ENCODE measurements at regions not wholly inside any gene's neighbourhood (a gene's known extent, or its start where the extent isn't known, plus 50 kb on each side); places are given as distances from the start of the nearest gene placed in this dataset.

GRCh38 chr2:14072338-14072737 is 560.2 kb upstream of the LRATD1 start:
- DNase-seq (ENCODE audit: low read depth, low spot score) (no peak), FAIRE-seq (no peak)
- Histone ChIP-seq H2AFZ (ENCODE audit: low read depth, low read length) (no peak overlapping the region), H3K4me1 (ENCODE audit: control insufficient read depth, extremely low read depth, insufficient read depth, low read length) (no peaks in the 10 kb centered on the region), H3K9ac (replicated peaks; ENCODE audit: extremely low read depth, insufficient read depth, low read length) (no peak overlapping the region), H3K9me1 (replicated peaks; ENCODE audit: control insufficient read depth, extremely low read depth, insufficient read depth, low read length) (no peaks in the 10 kb centered on the region), H3K79me2 (ENCODE audit: control insufficient read depth, insufficient read depth, low read length) (no peaks in the 10 kb centered on the region), H3K9me3 (replicated peaks; ENCODE audit: control insufficient read depth, insufficient read depth, low read length) (no peaks in the 10 kb centered on the region), H3K36me3 (ENCODE audit: control insufficient read depth in 2 of 2, extremely low read depth in 1 of 2, insufficient read depth in 2 of 2, low read length in 2 of 2) (no peaks in the 10 kb centered on the region), H3K4me3 (replicated peaks in 1 of 3; ENCODE audit: insufficient read depth in 1 of 3, low read depth in 1 of 3, low read length in 3 of 3) (no peak overlapping the region), H3K27me3 (ENCODE audit: control insufficient read depth in 2 of 2, insufficient read depth in 2 of 2, low read length in 2 of 2) (no peaks in the 10 kb centered on the region), H3K27ac (ENCODE audit: insufficient read depth, low read depth, low read length) (no peak overlapping the region), H3K4me2 (ENCODE audit: insufficient read depth, low read length) (no peak overlapping the region), H4K20me1 (replicated peaks; ENCODE audit: control insufficient read depth, extremely low read depth, insufficient read depth, low read length) (no peaks in the 10 kb centered on the region)
- dilution Hi-C loops (cut with MboI; ENCODE audit: extremely low pct_ligation_motif_present, low sequenced_read_pairs), result no loop called here
- TF ChIP-seq POLR2AphosphoS5 (IDR thresholded peaks at IDR 0.05; ENCODE audit: insufficient read depth, low read depth, low read length) (no peak), POLR2A (IDR thresholded peaks at IDR 0.05; ENCODE audit: low read depth, low read length) (no peak), FOS (IDR thresholded peaks at IDR 0.05; ENCODE audit: borderline replicate concordance, insufficient read depth, low read length) (no peak)
- BruUV-seq (replicated peaks), result no TSS peak
- intact Hi-C loops (cut with micrococcal nuclease), result no loop called here
- CTCF ChIA-PET, result no interaction called here
- POLR2A ChIA-PET, result no interaction called here

DNA sequence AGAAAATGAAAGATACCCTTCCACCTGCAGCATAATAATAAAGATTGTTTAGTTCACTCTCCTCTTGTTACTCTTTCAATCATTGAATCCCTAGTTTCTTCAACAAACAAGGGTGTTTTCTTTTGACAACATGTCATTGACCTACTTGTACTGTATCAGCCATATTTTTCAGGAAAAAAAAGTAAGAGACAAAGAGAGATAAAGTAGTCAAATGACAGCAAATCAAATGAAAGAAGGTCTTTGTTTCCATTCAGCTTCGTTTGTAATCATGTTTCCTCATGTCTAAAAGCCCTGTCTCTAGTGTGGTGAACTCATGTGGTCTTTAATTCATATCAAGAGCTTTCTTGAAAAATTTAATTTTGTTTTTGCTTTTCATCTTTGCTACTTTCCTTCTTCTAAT is 557.8 kb upstream of the LRATD1 start:
- Histone ChIP-seq H3K79me2 (ENCODE audit: control insufficient read depth, insufficient read depth, low read length) (no peaks in the 10 kb centered on the region), H4K20me1 (replicated peaks; ENCODE audit: control insufficient read depth, extremely low read depth, insufficient read depth, low read length) (no peaks in the 10 kb centered on the region), H3K9me3 (replicated peaks; ENCODE audit: control insufficient read depth, insufficient read depth, low read length) (no peaks in the 10 kb centered on the region), H3K9ac (replicated peaks; ENCODE audit: extremely low read depth, insufficient read depth, low read length) (no peak overlapping the region), H3K4me3 (replicated peaks in 1 of 3; ENCODE audit: insufficient read depth in 1 of 3, low read depth in 1 of 3, low read length in 3 of 3) (no peak overlapping the region), H3K4me1 (ENCODE audit: control insufficient read depth, extremely low read depth, insufficient read depth, low read length) (no peaks in the 10 kb centered on the region), H2AFZ (ENCODE audit: low read depth, low read length) (no peak overlapping the region), H3K27me3 (ENCODE audit: control insufficient read depth in 2 of 2, insufficient read depth in 2 of 2, low read length in 2 of 2) (no peaks in the 10 kb centered on the region), H3K4me2 (ENCODE audit: insufficient read depth, low read length) (no peak overlapping the region), H3K27ac (ENCODE audit: insufficient read depth, low read depth, low read length) (no peak overlapping the region), H3K36me3 (ENCODE audit: control insufficient read depth in 2 of 2, extremely low read depth in 1 of 2, insufficient read depth in 2 of 2, low read length in 2 of 2) (no peaks in the 10 kb centered on the region), H3K9me1 (replicated peaks; ENCODE audit: control insufficient read depth, extremely low read depth, insufficient read depth, low read length) (no peaks in the 10 kb centered on the region)
- FAIRE-seq, result no peak
- intact Hi-C loops (cut with micrococcal nuclease) (no loop called here), dilution Hi-C loops (cut with MboI; ENCODE audit: extremely low pct_ligation_motif_present, low sequenced_read_pairs) (no loop called here)
- ChIA-PET CTCF (no interaction called here), POLR2A (no interaction called here)
- TF ChIP-seq EZH2 (IDR thresholded peaks at IDR 0.05; ENCODE audit: borderline replicate concordance, low read depth, low read length, severe bottlenecking) (no peak), GATA2 (IDR thresholded peaks at IDR 0.05; ENCODE audit: insufficient read depth, insufficient read length, low read depth, low read length) (no peak), POLR2AphosphoS5 (IDR thresholded peaks at IDR 0.05; ENCODE audit: insufficient read depth, low read depth, low read length) (no peak)
- TF ChIP-seq, protein P1, sequence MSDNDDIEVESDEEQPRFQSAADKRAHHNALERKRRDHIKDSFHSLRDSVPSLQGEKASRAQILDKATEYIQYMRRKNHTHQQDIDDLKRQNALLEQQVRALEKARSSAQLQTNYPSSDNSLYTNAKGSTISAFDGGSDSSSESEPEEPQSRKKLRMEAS (IDR thresholded peaks at IDR 0.05; ENCODE audit: insufficient read depth, insufficient read length), result no peak
- DNase-seq (ENCODE audit: low read depth, low spot score), result no peak
- no TSS peak for BruUV-seq (replicated peaks)

All from endothelial cell of umbilical vein (primary cell).